ENCODE measurements at regions not wholly inside any gene's neighbourhood (a gene's known extent, or its start where the extent isn't known, plus 50 kb on each side); places are given as distances from the start of the nearest gene placed in this dataset.

DNA sequence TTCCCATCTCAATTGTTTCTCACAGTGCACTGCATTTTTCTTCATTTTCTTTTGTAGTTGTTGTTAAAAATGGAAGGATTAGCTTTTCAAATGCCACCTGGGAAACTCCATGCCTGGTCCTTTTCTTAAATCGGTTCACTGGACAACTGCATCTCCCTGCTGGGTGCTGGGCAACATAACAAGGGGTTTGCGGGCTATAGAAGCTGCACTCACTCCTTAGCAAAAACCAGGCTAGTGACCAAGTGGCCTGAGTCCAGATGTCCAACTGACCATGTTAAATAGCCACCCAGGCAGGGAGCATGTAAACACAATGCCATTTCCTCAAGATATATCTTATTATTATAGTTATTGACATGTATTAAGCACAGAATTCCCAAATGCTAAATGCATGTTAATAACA, 264.9 kb downstream of the ICOS start:
- no peak for DNase-seq
- intact Hi-C loops (cut with DNase I, micrococcal nuclease) = no loop called here
- no peak for ATAC-seq

DNA sequence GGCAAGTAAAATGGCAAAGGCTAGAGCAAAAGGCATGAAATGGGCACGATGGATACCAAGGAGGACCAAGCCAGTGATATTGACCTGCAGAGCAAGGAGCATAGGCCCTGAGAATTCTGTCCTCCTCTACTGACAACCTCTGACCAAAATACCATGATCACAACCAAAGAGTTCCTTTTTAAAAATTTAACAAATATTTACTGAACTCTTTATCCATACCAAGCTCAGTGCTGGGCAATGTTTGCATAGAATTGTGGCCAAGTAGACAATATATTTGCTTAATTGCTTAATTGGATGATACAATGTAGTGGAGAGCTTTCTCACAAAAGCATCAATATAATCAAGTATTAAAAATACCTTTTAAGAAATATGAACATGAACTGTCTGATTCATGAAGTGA, 265.7 kb downstream of the ICOS start:
- ATAC-seq (no peak), DNase-seq (no peak)
- intact Hi-C loops (cut with DNase I, micrococcal nuclease) = no loop called here

DNA sequence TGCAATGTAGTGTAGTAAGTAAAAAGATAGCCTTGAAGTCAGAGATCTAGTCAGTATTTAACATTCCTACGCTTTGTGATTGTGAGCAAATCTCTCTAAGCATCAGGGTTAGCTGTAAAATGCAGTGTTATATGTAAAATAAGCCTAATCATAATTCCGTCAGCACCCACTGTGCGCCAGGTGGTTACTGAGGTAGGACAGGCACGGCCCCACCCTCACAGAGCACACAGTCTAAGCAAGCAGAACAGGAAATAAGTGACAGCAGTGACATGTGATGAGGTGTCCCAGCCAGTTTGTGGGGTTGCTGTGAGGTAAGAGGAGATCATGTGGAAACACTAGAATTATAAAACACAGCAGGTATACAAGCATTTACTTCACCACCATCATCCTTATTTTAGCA, 267.1 kb downstream of the ICOS start:
- intact Hi-C loops (cut with DNase I, micrococcal nuclease) = no loop called here
- peak; percentile 49 to 70 for DNase-seq
- ATAC-seq = peak; percentile 99

DNA sequence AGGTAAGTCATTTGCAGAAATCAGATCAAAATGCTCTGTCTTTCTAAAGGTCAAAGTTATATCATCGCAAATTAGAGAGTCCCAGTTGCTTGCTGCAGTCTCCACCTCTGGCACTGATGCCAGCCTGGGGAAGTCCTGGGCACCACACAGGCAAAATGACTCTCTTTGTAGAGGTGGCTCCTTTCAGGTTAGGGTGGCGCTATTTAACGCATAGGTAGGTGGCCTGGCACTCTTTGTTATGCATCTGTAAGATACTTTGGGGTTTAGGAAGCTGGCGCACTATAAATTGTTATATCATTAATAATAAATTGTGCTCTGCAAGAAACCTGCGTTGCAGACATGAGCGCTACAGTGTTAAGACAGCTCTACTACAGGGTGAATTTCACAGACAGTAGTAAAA, 268.5 kb downstream of the ICOS start:
- intact Hi-C loops (cut with DNase I, micrococcal nuclease) = no loop called here
- DNase-seq (no peak), ATAC-seq (no peak)

DNA sequence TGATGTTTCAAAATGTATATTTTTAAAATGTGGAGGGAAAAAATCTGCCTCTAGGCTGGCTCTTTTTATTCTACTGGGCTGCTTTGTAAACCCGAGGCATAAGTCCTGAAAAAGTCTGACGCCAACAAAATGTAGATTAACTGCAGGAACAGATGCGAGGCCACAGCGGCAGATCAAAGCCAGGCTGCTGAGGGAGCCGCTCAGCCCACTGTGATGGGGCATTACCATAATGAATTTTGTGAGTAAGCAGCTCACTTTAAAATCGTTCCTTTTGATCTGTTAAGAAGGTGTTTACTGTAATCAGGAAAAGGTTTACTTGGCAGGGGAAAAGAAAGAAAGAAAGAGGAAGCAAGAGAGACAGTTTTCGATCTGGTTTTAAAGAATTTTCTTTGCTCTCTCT, 269.0 kb downstream of the ICOS start:
- DNase-seq = no peak
- intact Hi-C loops (cut with DNase I, micrococcal nuclease) = no loop called here
- ATAC-seq = no peak

DNA sequence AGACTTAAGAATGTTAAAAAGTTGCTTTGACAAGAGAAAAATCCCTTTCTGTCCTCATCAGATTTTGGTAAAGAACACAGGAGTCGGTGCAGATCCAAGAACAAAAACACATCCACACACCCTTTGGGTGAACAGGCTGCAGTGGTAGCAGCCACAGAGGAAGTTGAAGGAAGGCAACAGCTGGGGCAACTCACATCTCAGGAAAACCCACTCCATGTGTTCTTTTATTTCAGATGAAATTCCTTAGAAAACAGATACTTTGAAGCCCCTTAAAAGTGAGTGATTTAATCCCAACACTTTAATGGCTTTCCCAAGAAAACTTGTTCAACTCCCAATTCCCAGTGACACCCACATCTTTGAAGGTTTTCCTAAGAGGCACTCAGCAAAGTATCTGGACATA, 271.3 kb downstream of the ICOS start:
- no peak for ATAC-seq
- intact Hi-C loops (cut with DNase I, micrococcal nuclease) = no loop called here

DNA sequence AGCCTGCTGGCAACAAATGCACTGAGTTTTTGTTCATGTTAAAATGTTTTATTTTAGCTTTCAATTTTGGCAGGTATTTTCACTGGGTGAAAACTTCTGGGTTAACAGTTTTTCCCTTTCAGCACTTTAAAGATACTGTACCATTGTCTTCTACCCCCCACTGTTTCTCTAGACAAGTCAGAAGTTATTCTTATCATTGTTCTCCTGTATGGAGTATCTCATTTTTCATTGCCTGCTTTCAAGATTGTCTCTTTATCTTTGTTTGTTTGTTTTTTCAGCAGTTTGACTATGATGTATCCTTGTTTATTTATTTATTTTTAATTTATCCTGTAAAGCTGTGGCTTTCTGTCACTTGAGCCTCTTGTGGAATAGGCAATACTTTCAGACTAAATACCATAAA, 277.0 kb downstream of the ICOS start:
- DNase-seq (no peak), ATAC-seq (no peak)
- intact Hi-C loops (cut with DNase I, micrococcal nuclease) = no loop called here

More for the DNA sequence above, 271.3 kb downstream of the ICOS start:
- DNase-seq = no peak

DNA sequence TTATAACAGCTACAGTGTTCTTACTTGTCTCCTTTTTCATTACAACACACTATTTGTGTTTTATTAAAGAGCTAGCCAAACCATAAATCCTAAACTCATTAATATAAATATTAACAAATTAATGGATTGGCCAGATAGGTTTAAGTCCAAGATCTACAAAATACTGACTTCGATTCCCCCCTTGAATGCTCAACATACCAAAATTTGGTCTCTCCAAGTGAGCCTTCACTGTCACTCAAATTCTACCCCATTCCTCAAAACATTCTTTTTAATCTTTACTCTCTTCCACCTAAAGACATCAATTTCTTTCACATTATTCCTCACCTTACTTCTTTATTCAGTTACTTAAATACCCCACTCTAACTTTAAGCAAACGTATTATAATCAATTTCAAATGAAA, 281.5 kb downstream of the ICOS start:
- intact Hi-C loops (cut with DNase I, micrococcal nuclease) = no loop called here

DNA sequence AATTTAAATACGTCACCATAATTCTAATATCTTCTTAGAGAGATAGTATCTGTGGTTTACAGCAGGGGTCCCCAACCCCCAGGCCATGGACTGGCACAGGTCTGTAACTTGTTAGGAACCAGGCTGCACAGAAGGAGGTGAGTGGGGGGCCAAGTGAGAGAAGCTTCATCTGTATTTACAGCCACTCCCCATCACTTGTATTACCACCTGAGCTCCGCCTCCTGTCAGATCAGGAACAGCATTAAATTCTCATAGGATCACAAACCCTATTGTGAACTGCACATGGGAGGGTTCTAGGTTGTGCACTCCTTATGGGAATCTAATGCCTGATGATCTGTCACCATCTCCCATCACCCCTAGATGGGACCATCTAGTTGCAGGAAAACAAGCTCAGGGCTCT, 282.6 kb downstream of the ICOS start:
- no peak for ATAC-seq
- no peak for DNase-seq
- intact Hi-C loops (cut with DNase I, micrococcal nuclease) = no loop called here

More for the DNA sequence above, 281.5 kb downstream of the ICOS start:
- no peak for ATAC-seq
- no peak for DNase-seq

DNA sequence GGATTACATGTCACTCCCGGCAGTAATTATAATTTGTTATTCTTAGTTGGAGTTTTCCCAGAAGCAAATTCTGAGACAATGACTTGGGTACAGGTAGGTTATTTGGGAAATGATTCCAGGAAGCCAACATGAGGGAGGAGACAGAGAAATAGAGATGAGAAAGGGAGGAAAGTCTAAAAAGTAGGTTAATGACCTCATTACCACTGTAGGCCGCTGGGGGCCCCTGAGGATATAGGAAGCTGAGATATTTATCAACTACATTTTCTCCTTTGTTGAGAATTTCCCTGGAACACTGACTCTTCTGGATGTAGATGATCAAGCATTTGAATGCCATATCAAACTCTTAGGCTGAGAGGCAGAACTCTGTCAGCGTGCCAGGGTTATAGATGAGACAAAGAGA, 284.3 kb downstream of the ICOS start:
- ATAC-seq (no peak), DNase-seq (no peak)
- intact Hi-C loops (cut with DNase I, micrococcal nuclease) = no loop called here

DNA sequence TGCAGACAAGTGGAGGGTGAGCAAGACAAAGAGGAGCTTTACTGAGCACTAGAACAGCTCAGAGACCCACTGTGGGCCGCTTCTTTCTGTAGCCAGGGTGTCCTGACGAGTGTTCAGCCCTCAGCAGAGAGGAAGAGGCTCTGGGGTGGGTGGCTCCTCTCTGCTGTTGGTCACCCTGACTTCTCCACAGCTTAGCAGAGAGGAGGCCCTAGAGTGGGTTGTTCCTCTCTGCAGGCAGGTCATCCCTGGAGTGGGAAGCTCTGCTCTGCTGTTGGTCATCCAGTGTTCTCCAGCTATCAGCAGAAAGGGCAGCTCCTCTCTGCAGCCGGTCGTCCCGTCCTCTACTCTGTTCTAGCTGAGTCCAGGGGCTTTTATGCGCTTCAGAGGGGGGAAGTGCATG, 286.5 kb downstream of the ICOS start:
- ATAC-seq (no peak), DNase-seq (no peak)
- intact Hi-C loops (cut with DNase I, micrococcal nuclease) = no loop called here

DNA sequence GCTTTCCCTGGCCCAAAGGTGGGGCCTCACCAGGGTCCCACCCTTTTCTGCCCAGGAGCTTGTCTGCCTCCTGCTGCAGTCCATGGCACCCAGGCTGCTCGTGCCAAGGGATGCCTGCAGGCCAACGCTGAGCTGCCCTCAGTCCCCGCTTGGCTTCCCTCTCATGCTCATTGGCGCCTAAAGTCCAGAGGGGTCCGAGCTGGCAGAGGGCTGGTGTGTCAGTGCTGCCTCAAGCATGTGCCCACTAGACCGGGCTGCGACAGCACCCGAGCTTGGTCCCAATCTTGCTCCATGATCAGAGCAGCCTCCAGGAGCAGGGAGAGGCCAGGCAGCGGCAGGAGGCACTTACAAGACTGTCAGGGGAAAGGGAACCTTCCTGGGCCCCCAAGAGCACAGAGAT, 287.0 kb downstream of the ICOS start:
- ATAC-seq (no peak), DNase-seq (no peak)
- intact Hi-C loops (cut with DNase I, micrococcal nuclease) = no loop called here

DNA sequence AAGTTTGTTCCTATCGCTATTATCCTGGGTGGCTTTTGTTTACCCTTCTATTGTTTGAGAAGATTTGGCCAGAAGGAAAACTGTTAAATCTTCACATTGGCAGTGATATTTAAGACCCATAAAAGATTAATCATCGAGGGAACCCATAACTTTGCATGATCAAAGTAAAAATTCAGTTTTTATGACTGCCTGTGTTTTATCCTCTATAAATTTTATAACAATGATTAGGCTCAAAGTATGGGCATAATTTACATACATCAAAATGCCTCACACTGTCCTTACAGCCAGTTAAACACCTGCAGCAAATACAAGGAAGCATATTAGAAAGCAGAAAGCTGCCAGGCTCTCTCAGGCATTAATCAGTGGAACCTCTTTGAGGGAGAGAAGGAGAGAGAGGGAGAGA, 289.1 kb downstream of the ICOS start:
- DNase-seq (no peak), ATAC-seq (peak; percentile 87)
- intact Hi-C loops (cut with DNase I, micrococcal nuclease) = no loop called here

DNA sequence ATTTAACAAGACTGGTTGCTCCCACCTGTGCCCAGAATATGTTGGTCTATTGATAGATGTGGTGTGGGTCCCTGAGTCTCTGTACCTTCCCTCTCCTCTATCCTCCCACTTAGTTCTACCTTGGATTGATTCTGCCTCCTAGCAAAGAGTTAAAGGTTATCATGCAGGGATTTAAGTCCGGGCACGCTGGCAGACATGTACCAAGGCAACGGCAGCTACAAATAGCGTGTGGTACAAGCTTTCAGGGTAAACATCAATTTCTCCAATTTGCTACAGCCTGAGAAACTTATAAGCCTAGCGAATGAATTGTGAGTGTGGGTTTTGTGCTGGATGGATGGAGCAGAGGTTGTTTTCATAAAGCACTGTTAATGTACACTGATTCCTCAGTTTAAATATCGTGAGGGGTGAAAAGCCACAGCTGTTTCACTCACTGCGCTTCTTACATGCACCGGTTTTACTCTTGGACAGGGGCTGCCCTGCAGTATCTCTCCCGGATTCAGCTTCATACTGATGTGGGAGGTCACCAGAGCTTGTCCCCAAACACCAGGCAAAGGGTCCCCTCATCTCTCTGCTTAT, 289.8 kb downstream of the ICOS start:
- DNase-seq (no peak), ATAC-seq (no peak)
- intact Hi-C loops (cut with DNase I, micrococcal nuclease) = no loop called here

DNA sequence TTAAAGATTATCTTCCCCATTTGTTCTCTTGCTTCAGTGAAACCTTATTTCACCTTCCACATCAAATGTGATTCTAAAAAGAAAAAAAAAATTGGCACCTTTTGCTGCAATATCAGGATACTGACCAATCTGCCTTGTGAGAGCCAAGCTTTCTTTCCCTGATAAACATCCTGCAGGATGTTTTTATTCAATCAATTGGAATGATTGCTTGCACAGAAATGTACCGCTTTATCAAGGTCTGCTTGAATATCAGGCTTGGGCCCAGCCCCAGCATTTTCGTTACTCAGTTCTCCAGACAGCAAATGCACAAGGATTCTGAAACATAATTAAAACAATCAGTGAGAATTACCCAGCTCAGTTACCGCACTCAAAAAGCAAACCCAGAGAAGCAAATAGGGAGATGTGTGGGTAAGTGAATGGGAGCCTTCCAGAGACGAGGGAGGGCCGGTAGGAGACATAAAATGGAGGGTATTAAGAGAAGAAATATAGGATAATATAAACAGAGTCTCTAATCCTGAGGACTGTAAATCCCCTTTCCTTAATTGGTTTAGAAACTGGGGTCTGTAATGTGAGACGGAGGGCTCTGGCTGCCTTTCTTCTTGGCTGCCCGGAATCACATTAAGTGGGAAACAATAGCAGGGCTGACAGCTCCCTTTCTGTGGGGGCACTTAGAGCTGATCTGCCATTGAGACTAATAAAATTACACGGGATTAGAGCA, 291.8 kb downstream of the ICOS start:
- DNase-seq (no peak), ATAC-seq (no peak)
- intact Hi-C loops (cut with DNase I, micrococcal nuclease) = no loop called here

DNA sequence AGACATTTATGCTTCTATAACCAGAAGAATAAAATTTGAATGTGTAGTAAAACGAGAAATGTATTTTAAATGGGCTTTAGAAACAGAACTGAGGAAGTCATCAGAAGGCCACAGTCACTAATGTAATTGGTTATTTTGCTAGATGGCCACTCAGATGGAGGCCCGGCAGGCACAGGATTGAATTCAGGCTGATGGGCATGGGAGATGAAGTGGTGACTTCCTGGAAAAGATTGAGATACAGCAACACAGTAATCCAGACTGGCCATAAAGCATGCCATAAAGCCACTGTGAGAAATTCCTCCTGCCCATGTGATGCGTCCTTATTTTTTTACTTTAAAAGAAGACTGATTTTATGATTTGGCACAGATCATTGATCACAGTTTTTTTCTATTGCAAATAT, 297.7 kb downstream of the ICOS start:
- intact Hi-C loops (cut with DNase I, micrococcal nuclease) = no loop called here
- ATAC-seq (no peak), DNase-seq (no peak)

DNA sequence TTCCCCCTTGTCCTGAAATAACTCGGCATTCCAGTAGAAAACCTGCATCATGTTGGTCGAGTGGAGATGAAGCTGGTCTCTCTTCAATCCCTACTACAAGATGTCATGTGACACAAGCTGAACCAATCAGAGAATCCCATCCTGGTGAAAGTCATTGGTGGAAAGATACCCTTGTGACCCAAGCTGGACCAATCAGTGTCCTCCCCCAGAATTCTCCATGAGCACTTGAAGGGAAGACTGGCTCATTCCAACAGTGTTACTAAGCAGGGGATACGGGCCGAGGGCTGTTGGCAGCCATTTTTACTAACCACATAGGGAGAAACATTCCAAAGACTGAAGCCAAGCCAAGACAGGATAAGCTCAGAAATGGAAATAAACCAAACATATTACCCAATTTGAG, 298.3 kb downstream of the ICOS start:
- ATAC-seq (no peak), DNase-seq (no peak)
- intact Hi-C loops (cut with DNase I, micrococcal nuclease) = no loop called here

DNA sequence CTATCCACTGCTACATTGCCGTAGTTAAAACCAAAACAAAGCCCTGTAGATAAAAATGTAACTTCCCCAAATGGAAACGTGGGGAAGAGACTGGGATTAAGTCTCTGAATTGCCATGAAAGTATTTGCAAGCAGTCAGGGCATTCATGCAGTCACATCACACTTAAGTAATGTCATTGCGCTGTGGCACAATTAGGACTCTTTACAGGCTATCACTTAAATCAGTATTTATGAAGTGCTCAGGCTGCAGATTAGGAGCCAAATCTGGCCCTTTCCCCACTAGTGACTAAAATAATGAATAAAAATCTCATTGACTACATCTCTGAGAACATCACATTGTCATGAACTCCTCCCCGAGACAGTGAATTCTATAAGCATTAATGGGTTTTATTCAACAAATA, 300.9 kb downstream of the ICOS start:
- ATAC-seq (no peak), DNase-seq (no peak)
- intact Hi-C loops (cut with DNase I, micrococcal nuclease) = no loop called here

DNA sequence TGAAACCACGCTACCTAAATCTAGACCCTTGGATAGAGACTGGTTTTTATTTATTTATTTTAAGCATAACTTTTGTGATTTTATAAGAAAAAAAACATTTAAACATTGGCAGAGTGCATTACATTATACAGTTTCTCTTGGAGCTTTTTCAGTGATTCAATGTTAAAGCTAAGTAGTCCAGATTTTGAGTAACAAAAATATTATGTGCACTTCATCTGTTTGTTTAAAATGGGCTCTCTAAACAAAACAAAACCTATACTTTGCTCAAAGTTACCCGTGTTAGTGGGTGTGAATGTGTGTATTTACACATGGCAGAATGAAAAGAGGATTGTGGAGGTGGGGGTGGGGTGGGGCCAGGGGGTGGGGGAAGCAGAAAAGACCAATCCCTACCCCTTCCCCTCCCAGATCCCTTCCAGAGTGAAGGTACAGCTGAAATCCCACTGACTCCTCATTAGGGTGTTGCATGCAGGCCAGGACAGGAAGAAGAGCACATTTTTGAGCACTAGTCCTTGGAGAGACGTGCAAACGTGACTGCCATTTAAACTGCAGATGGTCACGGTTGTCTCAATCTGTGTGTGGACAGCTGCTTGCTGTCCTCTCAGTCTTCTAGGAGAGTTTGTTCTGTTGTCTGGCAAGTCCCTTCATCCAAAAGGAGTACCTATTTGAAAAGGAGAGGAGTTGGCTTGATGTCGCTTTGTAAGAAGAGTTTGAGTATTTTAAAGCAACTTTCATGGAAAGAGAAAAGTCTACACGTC, 303.0 kb downstream of the ICOS start:
- ATAC-seq = no peak
- no peak for DNase-seq
- intact Hi-C loops (cut with DNase I, micrococcal nuclease) = no loop called here

DNA sequence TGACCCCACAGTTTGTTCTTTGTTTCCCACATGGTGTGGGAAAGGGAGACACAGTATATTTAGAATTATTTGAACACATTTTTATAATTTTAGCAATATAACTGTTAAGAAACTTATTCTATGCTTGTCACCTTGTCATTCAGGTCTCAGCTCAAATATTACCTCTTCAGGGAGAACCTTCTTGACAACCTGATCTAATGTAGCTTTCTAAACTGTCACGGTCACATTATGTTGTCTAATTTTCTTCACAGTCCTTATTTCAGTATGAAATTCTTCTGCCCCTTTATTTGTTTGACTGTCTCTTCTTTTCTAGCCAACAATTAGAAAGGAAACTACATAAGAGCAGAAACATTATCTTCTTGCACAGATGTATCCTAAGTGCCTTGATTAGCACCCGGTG, 304.3 kb upstream of the PARD3B start:
- intact Hi-C loops (cut with DNase I, micrococcal nuclease) = no loop called here

DNA sequence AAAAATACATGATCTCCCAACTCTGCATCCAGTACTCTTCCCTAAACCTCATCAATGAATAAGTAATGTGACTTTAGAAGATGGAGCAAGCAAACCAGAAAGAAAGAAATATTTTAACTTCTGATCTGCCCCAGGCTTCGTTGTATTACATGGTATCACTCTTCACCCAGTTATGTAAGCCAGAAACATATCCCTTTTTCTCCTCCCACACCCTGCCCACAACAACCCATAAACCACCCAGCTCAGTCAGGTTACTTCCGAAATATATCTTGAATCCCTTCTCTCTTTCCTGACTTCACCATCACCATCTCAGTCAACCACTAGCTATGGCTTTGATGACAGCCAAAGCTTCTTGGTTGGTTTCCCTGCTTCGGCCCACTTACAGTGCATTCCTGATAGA, 295.8 kb upstream of the PARD3B start:
- intact Hi-C loops (cut with DNase I, micrococcal nuclease) = no loop called here
- ATAC-seq = no peak

More for the DNA sequence above, 304.3 kb upstream of the PARD3B start:
- no peak for DNase-seq
- ATAC-seq = no peak

More for the DNA sequence above, 295.8 kb upstream of the PARD3B start:
- no peak for DNase-seq
